GM19463 (cell line): ENCODE measurements at regions not wholly inside any gene's neighbourhood (a gene's known extent, or its start where the extent isn't known, plus 50 kb on each side); places are given as distances from the start of the nearest gene placed in this dataset.

Experiments
- ATAC-seq: cut with Tn5 transposase; IDR thresholded peaks from one replicate; pipeline ENCODE4 v1.9.1; 2021; ENCODE audit warnings: mild to moderate bottlenecking, moderate library complexity; ENCODE audit not compliant: unreplicated experiment

GRCh38 chr2:12594590-12594989 lies 122.1 kb upstream of the TRIB2 start:
- no peak for ATAC-seq

GRCh38 chr2:12596771-12597170 lies 120.0 kb upstream of the TRIB2 start:
- ATAC-seq = no peak

- no peak for ATAC-seq
Measured at GRCh38 chr2:12597610-12598009, 119.1 kb upstream of the TRIB2 start.

- no peak for ATAC-seq
Measured at GRCh38 chr2:12602661-12603060, 114.1 kb upstream of the TRIB2 start.

DNA sequence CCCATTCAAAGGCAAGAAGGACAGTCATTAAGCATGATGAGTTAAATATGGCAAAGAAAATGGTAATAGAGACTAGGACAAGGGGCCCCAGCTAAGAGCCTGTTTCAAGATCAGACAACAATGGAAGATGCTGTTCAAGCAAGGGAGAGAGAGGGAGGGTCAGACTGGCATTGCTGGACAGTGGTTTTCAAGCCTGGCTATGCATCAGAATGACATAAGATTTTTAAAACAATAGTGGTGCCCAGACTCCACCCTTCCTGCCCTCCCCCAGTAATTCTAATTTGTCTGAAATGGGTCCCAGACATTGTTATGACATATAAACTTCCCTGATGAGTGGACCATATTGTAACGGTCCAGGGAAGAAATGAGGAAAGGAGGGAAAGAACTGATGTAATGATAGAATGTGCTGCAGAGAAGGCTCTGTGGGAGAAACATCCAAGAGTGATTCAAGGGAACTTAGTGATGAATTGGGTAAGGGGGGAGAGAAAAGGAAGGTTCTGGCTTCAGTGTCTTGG lies 112.9 kb upstream of the TRIB2 start:
- no peak for ATAC-seq

DNA sequence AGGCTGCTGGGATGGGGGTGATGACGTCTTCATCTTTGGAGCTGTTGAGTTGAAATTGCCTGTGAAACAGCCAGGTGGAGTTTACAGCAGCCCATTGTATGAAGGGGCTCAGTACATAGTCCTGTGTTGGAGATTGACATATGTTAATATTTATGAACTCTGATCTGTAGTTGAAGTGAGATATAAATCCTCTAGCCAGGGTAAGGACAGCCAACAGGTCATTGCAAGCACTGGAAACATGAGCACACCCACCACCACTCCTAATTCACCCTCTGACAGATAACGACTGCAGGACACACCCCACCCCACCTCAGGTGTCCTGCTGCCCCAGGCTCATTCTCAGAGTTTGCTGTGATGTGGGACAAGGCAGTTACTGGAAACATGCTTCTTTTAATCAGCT lies 112.4 kb upstream of the TRIB2 start:
- no peak for ATAC-seq

DNA sequence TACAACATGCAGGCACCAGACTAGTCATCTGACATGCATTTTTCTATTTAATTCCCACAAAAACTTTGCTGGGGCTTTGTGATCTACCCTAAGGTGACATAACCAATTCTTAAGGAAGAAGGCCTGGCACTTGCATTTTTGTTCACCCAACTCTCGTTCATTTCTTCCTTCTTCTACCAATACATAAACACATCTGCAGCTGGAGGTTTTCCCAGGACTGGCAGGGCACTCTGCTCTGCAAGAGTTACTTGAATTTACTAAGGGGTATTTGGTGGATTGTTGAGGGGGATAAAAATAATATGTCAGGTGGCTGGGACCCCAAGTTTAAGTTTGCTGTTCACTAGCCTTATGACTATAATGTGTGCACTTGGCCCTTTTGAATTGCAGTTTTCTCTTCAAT lies 111.4 kb upstream of the TRIB2 start:
- no peak for ATAC-seq

- no peak for ATAC-seq
Measured at GRCh38 chr2:12605936-12606335, 110.8 kb upstream of the TRIB2 start.

GRCh38 chr2:12606472-12607000 lies 110.2 kb upstream of the TRIB2 start:
- ATAC-seq = no peak

DNA sequence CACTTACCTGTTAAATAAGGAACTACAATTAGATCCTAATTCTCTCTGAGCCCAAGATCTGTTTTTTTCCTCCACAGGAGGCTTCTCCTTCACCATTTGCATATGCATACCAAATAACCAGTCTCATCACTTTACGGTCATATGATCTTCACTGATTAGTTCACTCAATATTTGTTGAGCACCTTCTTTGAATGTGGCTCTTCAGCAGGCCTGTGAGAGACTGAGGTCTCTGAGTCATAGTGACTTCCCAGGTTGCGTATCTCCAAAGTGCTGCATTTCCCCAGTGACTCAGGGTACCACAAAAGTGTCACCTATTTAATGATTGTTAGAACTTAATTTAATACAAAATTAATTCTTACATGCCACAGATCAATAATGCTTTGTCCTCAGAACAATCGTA lies 108.8 kb upstream of the TRIB2 start:
- no peak for ATAC-seq

DNA sequence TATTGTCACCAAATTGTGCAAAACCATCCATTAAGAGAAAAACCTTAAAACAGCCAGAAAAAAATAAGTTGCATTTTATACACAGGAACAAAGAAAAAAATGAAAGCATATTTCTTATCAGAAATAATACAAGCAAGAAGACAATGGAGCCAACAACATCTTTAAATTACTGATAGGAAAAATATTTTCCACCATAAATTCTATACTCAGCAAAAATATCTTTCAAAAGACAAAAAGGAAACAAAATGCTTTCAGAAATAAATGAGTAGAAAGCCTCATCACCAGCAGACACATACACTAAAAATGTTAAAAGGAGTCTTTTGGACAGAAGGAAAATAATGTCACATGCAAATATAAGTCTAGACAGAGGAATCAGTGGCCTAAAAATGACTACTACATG lies 106.4 kb upstream of the TRIB2 start:
- no peak for ATAC-seq

DNA sequence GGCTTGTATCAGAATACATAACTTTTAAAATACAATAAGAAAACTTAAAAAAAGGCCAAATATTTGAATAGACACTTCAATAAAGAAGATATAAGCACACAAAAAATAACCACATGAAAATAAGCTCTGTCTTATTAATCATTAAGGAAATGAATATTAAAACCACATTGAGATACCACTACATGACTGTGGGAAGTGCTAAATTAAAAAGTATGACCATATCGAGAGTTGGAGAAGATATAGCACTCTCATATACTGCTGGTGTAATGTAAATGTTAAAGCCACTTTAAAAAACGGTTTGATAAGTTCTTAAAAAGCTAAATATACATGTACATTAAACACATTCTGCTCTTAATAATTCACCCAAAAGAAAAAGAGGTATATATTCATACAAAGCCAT lies 104.6 kb upstream of the TRIB2 start:
- no peak for ATAC-seq

- ATAC-seq = no peak
Measured at GRCh38 chr2:12612671-12613070, 104.1 kb upstream of the TRIB2 start.

- ATAC-seq = no peak
Measured at GRCh38 chr2:12613137-12613835, 103.5 kb upstream of the TRIB2 start.

- no peak for ATAC-seq
Measured at GRCh38 chr2:12615509-12615908, 101.2 kb upstream of the TRIB2 start.

DNA sequence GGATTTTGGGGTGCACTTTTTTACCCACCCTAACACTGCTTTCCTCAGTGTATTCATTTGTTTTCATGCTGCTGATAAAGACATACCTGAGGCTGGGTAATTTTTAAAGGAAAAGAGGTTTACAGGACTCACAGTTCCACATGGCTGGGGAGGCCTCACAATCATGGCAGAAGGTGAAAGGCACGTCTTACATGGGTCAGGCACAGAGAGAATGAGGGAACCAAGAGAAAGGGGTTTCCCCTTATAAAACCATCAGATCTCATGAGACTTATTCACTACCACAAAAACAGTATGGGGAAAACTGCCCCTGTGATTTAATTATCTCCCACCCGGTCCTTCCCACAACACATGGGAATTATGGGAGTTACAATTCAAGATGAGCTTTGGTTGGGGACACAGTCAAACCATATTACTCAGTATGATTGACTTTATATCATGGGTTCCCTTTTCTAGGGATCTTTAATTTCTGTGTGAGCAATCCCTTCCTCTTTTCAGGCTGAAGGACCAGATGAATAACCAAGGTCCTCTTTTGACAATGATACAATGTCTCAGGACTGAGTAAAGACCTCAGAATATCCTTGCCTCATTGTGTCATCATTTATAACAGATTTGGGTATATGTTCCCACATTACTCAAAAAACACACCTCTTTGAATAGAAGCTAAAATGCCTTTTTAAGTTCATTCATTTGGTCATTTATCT lies 100.1 kb upstream of the TRIB2 start:
- ATAC-seq = no peak

DNA sequence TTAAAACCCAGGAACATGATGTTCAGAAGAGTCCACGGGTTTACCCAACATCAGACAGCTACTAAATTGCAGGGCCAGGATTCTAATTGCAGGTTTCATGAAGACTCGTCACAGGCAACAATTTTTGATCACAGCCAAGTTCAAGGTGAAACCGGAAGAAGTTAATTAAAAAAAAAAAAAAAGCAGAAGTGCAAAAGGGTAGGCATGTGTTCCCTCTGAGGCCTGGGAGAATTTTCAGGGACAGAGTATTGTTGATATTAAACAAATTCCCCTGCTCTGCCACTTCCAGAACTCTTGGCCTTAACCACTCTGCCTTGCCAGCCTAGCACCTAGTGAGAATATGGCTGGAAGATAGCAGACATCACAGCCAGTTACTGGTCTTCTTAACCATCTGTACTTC lies 99.4 kb upstream of the TRIB2 start:
- no peak for ATAC-seq

DNA sequence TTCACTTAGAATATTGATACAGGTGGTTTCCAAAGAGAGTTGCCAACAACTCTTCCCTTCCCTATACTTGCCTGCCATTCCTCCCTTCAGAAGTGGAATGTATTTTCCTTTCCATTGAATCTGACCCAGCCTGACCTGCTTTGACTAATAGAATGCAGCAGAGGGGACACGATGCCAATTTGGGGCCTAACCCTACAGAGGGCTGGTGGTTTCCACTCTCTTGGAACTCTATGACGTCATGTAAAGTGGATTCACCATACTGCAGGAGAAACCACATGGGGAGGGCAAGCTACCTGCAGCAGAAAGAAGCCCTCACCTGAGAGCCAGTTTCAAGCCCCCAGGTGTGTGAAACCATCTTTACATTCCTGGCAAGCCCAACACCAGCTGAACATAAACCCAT lies 98.9 kb upstream of the TRIB2 start:
- no peak for ATAC-seq

- ATAC-seq = no peak
Measured at GRCh38 chr2:12618576-12618975, 98.2 kb upstream of the TRIB2 start.

DNA sequence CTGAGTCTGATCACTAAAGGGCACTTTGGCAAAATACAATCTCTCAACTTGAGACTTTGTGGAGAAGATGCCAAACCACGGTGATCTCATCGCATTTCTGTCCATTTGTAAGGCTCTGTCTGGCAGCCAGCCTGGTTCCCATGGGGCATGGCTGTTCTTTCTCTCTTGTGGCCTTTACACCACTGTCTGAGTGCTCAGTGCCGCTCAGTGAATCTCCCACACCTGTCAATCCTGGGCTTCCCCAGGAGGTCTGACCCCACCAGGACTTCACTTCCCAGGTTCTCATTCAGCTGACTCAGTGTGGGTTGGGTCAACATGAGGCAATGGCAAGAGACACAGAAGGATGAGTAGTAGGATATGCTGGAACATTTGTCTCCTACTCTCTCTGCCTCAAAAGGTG lies 96.8 kb upstream of the TRIB2 start:
- ATAC-seq = no peak

DNA sequence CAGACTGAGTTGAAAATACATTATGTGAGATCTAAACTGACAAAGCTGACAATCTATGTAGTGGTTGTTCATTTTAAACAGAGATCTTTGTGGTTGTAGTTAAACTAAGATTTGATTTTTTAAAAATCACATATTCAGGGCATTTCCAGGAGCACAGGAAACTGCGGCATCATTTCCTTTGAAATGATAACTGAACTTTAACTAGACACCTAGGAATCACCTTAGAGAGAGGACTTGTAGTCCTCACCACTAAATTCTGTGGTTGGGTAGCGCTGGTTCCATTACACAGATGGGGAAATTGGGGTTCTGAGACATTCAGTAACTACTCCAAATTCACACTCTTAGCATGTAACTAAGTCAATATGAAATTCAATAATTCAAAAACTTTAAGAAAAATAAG lies 96.0 kb upstream of the TRIB2 start:
- ATAC-seq = no peak

GRCh38 chr2:12623051-12623450 lies 93.7 kb upstream of the TRIB2 start:
- no peak for ATAC-seq
